ENCODE measurements at regions not wholly inside any gene's neighbourhood (a gene's known extent, or its start where the extent isn't known, plus 50 kb on each side); places are given as distances from the start of the nearest gene placed in this dataset.

- Mint-ChIP-seq H3K9me3 (ENCODE audit: low read depth) (no peaks in the 10 kb centered on the region), H3K27ac (no peak overlapping the region), H3K4me3 (ENCODE audit: low read depth) (no peak overlapping the region), H3K27me3 (no peaks in the 10 kb centered on the region), H3K36me3 (ENCODE audit: insufficient read depth) (no peaks in the 10 kb centered on the region), H3K4me1 (ENCODE audit: low read depth) (no peaks in the 10 kb centered on the region)
- no peak for TF ChIP-seq CTCF (IDR thresholded peaks at IDR 0.05; ENCODE audit: unreplicated experiment)
- no peak for DNase-seq (ENCODE audit: low spot score, unreplicated experiment)
These were observed 1511.2 kb upstream of the ZEB2 start for GRCh38 chr2:146031158-146031557.

DNA sequence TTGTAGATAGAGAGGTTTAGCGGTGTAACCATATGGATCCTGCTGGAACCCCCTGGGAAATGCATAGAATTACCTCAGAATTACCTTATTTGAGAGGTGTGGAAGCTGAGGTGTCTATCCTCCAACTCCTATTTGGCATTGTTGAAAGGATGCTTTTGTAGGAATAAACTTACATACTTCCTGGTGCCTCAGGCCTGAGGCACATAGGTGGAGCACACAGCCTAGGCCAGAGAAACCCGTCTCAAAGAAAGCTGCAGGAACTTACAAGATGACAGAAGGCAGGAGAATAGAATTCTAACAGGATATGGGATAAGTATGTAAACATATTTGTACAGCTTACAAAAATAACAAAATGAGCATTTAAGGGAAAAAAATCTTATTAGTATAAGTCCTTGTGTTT is 1507.2 kb upstream of the ZEB2 start:
- no peak for TF ChIP-seq CTCF (IDR thresholded peaks at IDR 0.05; ENCODE audit: unreplicated experiment)
- no peak for DNase-seq (ENCODE audit: low spot score, unreplicated experiment)
- Mint-ChIP-seq H3K9me3 (ENCODE audit: low read depth) (no peaks in the 10 kb centered on the region), H3K27ac (no peak overlapping the region), H3K27me3 (no peaks in the 10 kb centered on the region), H3K4me1 (ENCODE audit: low read depth) (no peaks in the 10 kb centered on the region), H3K36me3 (ENCODE audit: insufficient read depth) (no peaks in the 10 kb centered on the region), H3K4me3 (ENCODE audit: low read depth) (no peak overlapping the region)

- H3K27me3 Mint-ChIP-seq: no peaks in the 10 kb centered on the region
- TF ChIP-seq CTCF (IDR thresholded peaks at IDR 0.05; ENCODE audit: unreplicated experiment): no peak
- H3K9me3 Mint-ChIP-seq (ENCODE audit: low read depth): no peaks in the 10 kb centered on the region
- H3K4me1 Mint-ChIP-seq (ENCODE audit: low read depth): no peaks in the 10 kb centered on the region
- no peak overlapping the region for H3K4me3 Mint-ChIP-seq (ENCODE audit: low read depth)
- no peaks in the 10 kb centered on the region for H3K36me3 Mint-ChIP-seq (ENCODE audit: insufficient read depth)
- no peak for DNase-seq (ENCODE audit: low spot score, unreplicated experiment)
- no peak overlapping the region for H3K27ac Mint-ChIP-seq
These were observed 1505.6 kb upstream of the ZEB2 start for GRCh38 chr2:146025519-146025918.

GRCh38 chr2:146024212-146024743 is 1504.4 kb upstream of the ZEB2 start:
- no peaks in the 10 kb centered on the region for H3K36me3 Mint-ChIP-seq (ENCODE audit: insufficient read depth)
- no peaks in the 10 kb centered on the region for H3K4me1 Mint-ChIP-seq (ENCODE audit: low read depth)
- no peak overlapping the region for H3K4me3 Mint-ChIP-seq (ENCODE audit: low read depth)
- no peaks in the 10 kb centered on the region for H3K9me3 Mint-ChIP-seq (ENCODE audit: low read depth)
- TF ChIP-seq CTCF (IDR thresholded peaks at IDR 0.05; ENCODE audit: unreplicated experiment): no peak
- no peak overlapping the region for H3K27ac Mint-ChIP-seq
- DNase-seq (ENCODE audit: low spot score, unreplicated experiment): no peak
- no peaks in the 10 kb centered on the region for H3K27me3 Mint-ChIP-seq

DNA sequence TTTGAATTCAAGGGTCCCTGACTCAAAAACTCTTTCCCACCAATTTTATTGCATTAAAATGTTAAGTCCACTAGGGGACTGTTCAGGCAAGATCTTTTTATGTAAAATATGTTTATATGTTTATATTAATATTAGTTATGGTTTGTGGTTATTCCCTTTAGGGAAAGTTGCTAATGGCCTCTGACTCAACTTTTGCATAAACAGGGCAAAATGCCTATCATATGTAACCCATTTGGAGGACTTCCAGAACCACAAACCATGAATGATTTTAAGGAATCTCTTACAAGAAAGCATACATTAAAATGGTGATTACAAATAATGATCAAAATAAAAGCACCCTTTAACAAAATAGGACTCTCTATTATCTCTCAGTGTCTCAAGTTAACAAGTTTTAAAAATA is 1484.5 kb upstream of the ZEB2 start:
- Mint-ChIP-seq H3K27me3 (no peaks in the 10 kb centered on the region), H3K4me3 (ENCODE audit: low read depth) (no peak overlapping the region), H3K27ac (no peak overlapping the region), H3K9me3 (ENCODE audit: low read depth) (peaks cover 4% of the 10 kb centered on the region), H3K36me3 (ENCODE audit: insufficient read depth) (no peaks in the 10 kb centered on the region), H3K4me1 (ENCODE audit: low read depth) (peaks cover 5% of the 10 kb centered on the region)
- TF ChIP-seq CTCF (IDR thresholded peaks at IDR 0.05; ENCODE audit: unreplicated experiment): no peak
- DNase-seq (ENCODE audit: low spot score, unreplicated experiment): no peak

All from progenitor cell of endocrine pancreas (in vitro differentiated cells).